K562 (cell line): ENCODE measurements at regions not wholly inside any gene's neighbourhood (a gene's known extent, or its start where the extent isn't known, plus 50 kb on each side); places are given as distances from the start of the nearest gene placed in this dataset.

Source experiments
- CHD2 ChIP-seq: IDR thresholded peaks from 2 replicates; pipeline ENCODE4 v1.6.1; 2011; ENCODE audit warnings: low read depth, low read length
- COPS2 ChIP-seq: fragments of 450-650 bp; conservative IDR thresholded peaks from 2 replicates; pipeline ENCODE4 v1.6.1; 2016; ENCODE audit warnings: mild to moderate bottlenecking, moderate library complexity
- ELF4 ChIP-seq: fragments of 450-650 bp; formaldehyde crosslinking; IDR thresholded peaks from 2 replicates; pipeline ENCODE4 v1.4.0; 2022; ENCODE audit warnings: missing genetic modification characterization
- ESRRA ChIP-seq: fragments of 450-650 bp; IDR thresholded peaks from 2 replicates; pipeline ENCODE4 v1.6.1; 2014; ENCODE audit warnings: low read depth, mild to moderate bottlenecking, moderate library complexity, borderline replicate concordance
- FOXK1 ChIP-seq: sonication (generic); formaldehyde crosslinking; IDR thresholded peaks from 2 replicates; pipeline ENCODE4 v1.8.0; 2022; ENCODE audit warnings: missing genetic modification reagents, mild to moderate bottlenecking, borderline replicate concordance
- FOXK2 ChIP-seq, 2 experiments: fragments of 450-650 bp; IDR thresholded peaks in 1 of 2; conservative IDR thresholded peaks in 1 of 2; 2 replicates each; pipeline ENCODE4 v1.6.1; 2016; ENCODE audit warnings: low read depth in 2 of 2, mild to moderate bottlenecking in 1 of 2
- HMG20A ChIP-seq: fragments of 450-650 bp; formaldehyde crosslinking; conservative IDR thresholded peaks from 2 replicates; pipeline ENCODE4 v1.4.0; 2020; ENCODE audit warnings: mild to moderate bottlenecking, mixed read lengths
- MYC ChIP-seq, 2 experiments: fragments of 250-450 bp in 1 of 2; sonication (Bioruptor Pico) in 1 of 2; IDR thresholded peaks; 2 replicates each; pipeline versions ENCODE4 v1.5.1 to v1.6.1; 2012 to 2021; ENCODE audit warnings: low read depth in 2 of 2, borderline replicate concordance in 1 of 2, improper control_type of control experiment in 1 of 2, low read length in 1 of 2, mild to moderate bottlenecking in 1 of 2, moderate library complexity in 1 of 2
- SAP30 ChIP-seq: fragments of 200-600 bp; sonication (generic); IDR thresholded peaks from 2 replicates; pipeline ENCODE4 v1.6.1; 2012; ENCODE audit warnings: borderline replicate concordance, low read depth, mild to moderate bottlenecking, moderate library complexity, low read length, control low read depth, inconsistent platforms; ENCODE audit not compliant: insufficient read depth, poor library complexity, severe bottlenecking
- SMAD3 ChIP-seq: fragments of 450-650 bp; formaldehyde crosslinking; conservative IDR thresholded peaks from 2 replicates; pipeline ENCODE4 v1.4.0; 2020; ENCODE audit warnings: mild to moderate bottlenecking
- TSC22D4 ChIP-seq: fragments of 450-650 bp; IDR thresholded peaks from 2 replicates; pipeline ENCODE4 v1.6.1; 2016; ENCODE audit warnings: missing genetic modification characterization, missing biosample characterization, control low read depth
- WHSC1 ChIP-seq: IDR thresholded peaks from one replicate; pipeline ENCODE4 v1.6.1; 2012; ENCODE audit warnings: low read length, control low read depth, inconsistent platforms
- ZKSCAN8 ChIP-seq: fragments of 200-800 bp; sonication (Bioruptor generic); IDR thresholded peaks from 2 replicates; pipeline ENCODE4 v1.6.1; 2016; ENCODE audit warnings: missing genetic modification characterization, missing compliant biosample characterization
- ZNF316 ChIP-seq: fragments of 450-650 bp; IDR thresholded peaks from 2 replicates; pipeline ENCODE4 v1.6.1; 2016
- ZNF592 ChIP-seq: fragments of 450-650 bp; IDR thresholded peaks from 2 replicates; pipeline ENCODE4 v1.6.1; 2017; ENCODE audit warnings: antibody characterized with exemption, mild to moderate bottlenecking
- ZNF766 ChIP-seq: fragments of 200-800 bp; sonication (Bioruptor generic); conservative IDR thresholded peaks from 2 replicates; pipeline ENCODE4 v1.6.1; 2016; ENCODE audit warnings: missing genetic modification characterization, missing compliant biosample characterization
- ZZZ3 ChIP-seq: fragments of 450-650 bp; IDR thresholded peaks from 2 replicates; pipeline ENCODE4 v1.6.1; 2016; ENCODE audit warnings: antibody characterized with exemption, mild to moderate bottlenecking, moderate library complexity
- TF ChIP-seq, protein P1 (sequence below): sonication (generic); formaldehyde crosslinking; IDR thresholded peaks from 2 replicates; pipeline ENCODE4 v1.8.1; 2023; ENCODE audit warnings: missing genetic modification reagents, mild to moderate bottlenecking, borderline replicate concordance

- TF ChIP-seq, protein P1, sequence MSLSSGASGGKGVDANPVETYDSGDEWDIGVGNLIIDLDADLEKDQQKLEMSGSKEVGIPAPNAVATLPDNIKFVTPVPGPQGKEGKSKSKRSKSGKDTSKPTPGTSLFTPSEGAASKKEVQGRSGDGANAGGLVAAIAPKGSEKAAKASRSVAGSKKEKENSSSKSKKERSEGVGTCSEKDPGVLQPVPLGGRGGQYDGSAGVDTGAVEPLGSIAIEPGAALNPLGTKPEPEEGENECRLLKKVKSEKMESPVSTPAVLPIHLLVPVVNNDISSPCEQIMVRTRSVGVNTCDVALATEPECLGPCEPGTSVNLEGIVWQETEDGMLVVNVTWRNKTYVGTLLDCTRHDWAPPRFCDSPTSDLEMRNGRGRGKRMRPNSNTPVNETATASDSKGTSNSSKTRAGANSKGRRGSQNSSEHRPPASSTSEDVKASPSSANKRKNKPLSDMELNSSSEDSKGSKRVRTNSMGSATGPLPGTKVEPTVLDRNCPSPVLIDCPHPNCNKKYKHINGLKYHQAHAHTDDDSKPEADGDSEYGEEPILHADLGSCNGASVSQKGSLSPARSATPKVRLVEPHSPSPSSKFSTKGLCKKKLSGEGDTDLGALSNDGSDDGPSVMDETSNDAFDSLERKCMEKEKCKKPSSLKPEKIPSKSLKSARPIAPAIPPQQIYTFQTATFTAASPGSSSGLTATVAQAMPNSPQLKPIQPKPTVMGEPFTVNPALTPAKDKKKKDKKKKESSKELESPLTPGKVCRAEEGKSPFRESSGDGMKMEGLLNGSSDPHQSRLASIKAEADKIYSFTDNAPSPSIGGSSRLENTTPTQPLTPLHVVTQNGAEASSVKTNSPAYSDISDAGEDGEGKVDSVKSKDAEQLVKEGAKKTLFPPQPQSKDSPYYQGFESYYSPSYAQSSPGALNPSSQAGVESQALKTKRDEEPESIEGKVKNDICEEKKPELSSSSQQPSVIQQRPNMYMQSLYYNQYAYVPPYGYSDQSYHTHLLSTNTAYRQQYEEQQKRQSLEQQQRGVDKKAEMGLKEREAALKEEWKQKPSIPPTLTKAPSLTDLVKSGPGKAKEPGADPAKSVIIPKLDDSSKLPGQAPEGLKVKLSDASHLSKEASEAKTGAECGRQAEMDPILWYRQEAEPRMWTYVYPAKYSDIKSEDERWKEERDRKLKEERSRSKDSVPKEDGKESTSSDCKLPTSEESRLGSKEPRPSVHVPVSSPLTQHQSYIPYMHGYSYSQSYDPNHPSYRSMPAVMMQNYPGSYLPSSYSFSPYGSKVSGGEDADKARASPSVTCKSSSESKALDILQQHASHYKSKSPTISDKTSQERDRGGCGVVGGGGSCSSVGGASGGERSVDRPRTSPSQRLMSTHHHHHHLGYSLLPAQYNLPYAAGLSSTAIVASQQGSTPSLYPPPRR (CRISPR knock-in tag) = no peak
- TF ChIP-seq ZNF316 = peak; percentile 34; the same call in 1 of the 2 replicates
- TF ChIP-seq ZNF592 = peak; percentile 40; the same call in 1 of the 2 replicates
- no peak for TF ChIP-seq TSC22D4
- TF ChIP-seq SAP30 = no peak
- peak in 1 of 2 experiments; percentile 43; a peak in 1 of 4 replicates for TF ChIP-seq FOXK2 (conservative IDR thresholded peaks at IDR 0.05 in 1 of 2, IDR thresholded peaks at IDR 0.05 in 1 of 2; ENCODE audit: low read depth in 2 of 2)
- no peak for TF ChIP-seq FOXK1 (CRISPR knock-in tag)
- no peak for TF ChIP-seq WHSC1
- no peak for TF ChIP-seq ELF4 (CRISPR knock-in tag)
- no peak for TF ChIP-seq SMAD3 (CRISPR knock-in tag)
- TF ChIP-seq ESRRA = peak; percentile 72; the same call in 1 of the 2 replicates
- no peak for TF ChIP-seq HMG20A (CRISPR knock-in tag)
- no peak for TF ChIP-seq CHD2
- no peak for TF ChIP-seq COPS2
- no peak for TF ChIP-seq ZZZ3
- TF ChIP-seq MYC (IDR thresholded peaks at IDR 0.05; ENCODE audit: low read depth, low read length) = peak; percentile 49; the same call in 1 of the 2 replicates
- TF ChIP-seq MYC (CRISPR knock-in tag; IDR thresholded peaks at IDR 0.05; ENCODE audit: borderline replicate concordance, low read depth) = no peak
- no peak for TF ChIP-seq ZNF766 (CRISPR knock-in tag)
- TF ChIP-seq ZKSCAN8 (CRISPR knock-in tag) = no peak
These were observed 75.1 kb upstream of the USP9X start (continued) for GRCh38 chrX:41009850-41010846.
